ENCODE measurements at regions not wholly inside any gene's neighbourhood (a gene's known extent, or its start where the extent isn't known, plus 50 kb on each side); places are given as distances from the start of the nearest gene placed in this dataset.

DNA sequence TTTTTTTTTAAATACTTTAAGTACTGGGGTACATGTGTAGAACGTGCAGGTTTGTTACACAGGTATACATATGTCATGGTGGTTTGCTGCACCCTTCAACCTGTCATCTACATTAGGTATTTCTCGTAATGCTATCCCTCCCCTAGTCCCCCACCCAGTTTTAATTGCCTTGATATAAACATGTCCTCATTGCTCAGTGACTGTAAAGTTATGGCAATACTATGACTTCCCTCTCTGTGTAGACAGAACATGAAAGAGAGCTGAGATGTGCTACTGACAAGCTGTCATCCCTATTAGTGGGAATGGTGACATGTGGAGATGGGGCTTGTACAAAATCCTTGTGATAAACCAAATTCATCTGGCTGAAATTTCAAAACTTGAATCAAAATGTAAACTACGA lies 449.7 kb upstream of the TRIB2 start:
- DNase-seq: no peak

DNA sequence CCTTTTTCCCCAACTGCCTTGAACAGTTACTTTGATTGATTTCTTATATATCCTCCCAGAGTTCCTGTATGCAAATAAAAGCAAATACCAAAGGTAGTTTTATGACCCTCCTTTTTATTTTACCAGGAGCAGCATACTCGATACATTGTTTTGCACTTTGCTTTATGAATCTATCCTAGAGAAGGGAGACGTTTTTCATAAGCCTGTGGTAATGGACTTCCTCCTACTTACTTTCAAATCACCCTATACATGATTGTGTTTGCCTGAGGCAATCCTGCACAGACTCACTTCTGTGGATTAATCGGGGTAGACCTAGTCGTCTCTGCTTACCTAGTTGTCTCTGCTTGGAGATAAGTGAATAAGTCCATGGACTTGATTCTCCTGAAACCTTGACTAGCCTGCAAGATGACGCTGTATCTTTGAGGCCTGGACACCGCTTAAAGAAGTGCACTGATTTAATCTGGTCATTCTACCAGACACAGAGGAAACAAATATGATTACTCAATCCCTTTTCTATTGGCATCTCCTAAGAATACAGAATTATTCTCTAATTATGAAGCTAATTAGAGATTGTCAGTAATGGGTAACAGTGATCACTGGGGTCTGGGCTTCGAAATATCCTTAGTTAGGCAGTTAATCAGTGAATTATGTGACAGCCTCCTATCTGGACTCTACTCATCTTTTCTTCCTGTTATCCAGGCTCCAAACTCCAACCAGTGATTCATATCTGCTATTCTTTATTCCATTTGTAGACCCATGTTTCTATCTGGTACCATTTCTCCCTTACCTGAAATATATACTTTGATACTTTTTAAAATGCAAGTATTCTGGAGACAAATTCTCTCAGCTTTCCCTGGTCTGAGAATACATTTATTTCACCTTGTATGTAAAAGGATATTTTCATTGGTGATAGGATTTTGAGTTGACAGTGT lies 447.4 kb upstream of the TRIB2 start:
- DNase-seq: no peak

DNA sequence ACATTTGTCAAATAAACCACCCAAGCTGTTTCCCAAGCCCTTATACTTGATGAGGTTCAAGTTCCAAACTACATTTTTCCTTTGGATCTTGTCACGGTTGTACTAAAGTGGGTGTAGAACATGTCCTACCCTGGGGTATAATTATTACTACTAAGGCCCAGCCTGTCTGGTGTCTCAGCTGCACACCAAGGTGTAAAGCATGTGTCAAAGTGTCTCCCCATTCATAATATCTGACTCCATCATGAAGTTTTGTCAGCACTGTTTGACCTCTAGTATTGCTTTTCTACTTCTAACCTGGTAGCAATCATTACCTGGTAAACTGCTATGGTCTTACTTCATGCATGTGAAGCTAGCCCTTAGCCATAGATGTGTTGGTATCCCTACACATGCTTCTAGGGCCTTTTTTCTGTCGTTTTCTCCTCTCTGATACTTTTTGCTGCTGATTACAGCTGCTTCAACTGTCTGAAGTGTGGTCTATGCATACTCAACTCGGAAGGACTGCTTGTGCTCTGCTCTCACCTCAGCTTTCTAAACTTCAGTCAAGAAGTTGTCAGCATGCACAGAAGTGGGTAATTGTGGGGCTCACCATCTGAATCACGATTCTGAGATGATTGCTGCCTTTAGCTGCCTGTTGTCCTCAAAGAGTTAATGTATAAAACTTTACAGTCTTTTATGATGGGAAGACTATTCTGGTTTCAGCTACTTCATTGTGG lies 445.7 kb upstream of the TRIB2 start:
- no peak for DNase-seq

DNA sequence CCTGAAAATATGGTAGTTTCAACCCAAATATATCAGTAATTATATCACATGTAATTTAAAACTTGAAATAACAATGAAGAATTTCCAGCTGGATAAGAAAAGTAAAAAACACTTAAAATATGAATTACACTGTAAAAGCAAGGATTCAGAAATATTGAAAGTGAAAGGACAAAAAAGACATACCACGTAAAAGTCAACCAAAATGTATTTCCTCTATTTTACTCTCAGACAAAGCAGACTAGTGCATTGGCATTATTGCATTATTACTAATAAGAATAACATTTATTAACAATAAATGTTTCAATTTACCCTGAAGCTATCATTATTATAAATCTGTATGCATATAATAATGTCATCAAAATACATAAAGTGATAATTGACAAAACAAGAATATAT lies 445.1 kb upstream of the TRIB2 start:
- DNase-seq: no peak

DNA sequence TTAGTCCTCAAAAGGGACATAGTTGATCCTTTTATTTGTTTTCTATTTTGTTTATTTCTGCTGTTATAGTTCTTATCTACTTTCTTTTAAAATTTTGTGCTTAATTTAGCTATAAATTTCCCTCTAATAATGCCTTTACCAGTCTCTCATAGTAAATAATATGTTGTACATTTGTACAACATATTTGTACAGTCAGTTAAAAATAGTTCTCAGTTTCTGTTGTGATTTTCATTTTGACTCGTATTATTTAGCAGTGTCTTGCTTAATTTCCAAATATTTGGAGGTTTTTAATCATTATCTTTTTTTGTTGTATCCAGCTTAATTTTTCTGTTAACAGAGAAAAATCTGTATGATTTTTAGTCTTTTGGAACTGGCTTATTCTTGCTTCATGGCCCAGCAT lies 443.6 kb upstream of the TRIB2 start:
- DNase-seq: no peak

DNA sequence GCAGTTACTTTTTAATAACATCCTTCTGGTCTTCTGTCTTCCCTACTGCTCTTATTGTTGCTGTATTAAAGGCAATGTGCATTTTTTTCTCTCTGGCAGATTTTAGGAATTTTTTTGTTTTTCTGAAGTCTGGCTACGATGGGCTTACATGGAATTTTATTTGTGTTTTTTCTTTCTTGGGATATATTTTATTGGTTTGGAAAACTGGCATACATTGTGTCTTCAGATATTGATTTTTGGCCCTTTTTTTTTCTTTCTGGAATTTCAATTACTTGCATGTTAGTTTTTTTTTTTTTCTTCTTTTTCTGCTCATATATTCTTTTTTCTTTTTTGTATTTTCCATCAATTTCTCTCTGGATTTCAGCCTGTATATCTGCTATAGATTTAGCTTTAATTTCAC lies 442.1 kb upstream of the TRIB2 start:
- no peak for DNase-seq

DNA sequence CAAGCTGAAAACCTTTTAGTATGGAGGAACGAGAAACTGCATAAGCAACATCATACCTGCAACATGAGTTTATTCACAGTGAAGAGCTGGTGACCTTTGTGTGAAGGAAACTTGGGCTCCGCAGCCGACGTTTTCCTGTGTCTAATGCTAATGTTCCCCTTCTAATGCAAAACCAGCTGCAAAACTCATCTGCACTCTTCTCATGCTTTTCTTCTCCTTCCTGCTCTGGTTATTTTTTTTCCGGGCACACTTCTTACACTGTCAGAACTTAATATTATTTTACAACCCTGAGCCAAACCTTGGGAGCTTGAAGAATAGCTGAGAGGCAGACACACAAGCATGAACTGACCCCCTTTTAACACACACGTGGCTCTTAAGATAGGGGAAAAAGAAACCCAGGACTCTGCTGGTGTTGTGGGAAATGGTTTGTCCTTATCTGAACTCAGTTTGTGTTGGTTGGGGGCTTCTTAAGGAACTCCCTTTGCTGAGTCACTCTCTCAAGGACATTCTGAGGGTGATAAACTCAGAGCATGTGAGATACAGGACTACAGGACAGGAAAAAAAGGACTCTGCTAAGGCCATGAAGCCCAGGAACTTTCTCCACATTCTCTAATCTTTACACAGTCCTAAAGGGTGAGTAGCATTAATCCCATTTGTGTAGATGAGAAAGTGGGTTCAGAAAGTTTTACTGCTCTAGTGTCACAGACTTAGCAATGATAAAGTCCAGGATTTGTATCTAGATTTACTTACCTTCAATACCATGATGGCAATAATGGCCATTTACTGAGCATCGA lies 439.3 kb upstream of the TRIB2 start:
- DNase-seq: no peak

DNA sequence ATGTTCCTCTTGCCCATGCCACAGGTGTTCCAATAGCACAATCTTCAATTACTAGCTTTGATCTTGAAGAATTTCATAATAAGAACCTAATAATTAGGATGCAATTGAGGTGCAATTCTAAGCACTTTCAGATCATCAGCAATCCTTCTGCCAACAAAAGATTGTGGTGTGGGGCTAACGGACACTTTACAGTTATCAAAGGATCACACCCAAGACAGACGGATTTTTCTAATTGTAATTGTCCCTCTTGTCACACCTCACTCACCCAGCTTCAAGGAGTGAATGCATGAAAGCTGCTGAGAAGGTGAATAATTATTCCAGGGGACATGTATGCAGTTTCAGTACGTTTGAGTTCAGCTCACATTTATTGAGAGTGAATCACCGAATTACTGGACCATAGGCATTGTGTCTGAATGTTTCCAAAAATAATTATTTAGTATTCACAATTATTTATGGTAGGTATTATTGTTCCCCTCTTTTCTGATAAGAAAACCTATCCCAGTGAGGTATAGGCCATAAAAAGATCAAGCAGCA lies 438.5 kb upstream of the TRIB2 start:
- no peak for DNase-seq

DNA sequence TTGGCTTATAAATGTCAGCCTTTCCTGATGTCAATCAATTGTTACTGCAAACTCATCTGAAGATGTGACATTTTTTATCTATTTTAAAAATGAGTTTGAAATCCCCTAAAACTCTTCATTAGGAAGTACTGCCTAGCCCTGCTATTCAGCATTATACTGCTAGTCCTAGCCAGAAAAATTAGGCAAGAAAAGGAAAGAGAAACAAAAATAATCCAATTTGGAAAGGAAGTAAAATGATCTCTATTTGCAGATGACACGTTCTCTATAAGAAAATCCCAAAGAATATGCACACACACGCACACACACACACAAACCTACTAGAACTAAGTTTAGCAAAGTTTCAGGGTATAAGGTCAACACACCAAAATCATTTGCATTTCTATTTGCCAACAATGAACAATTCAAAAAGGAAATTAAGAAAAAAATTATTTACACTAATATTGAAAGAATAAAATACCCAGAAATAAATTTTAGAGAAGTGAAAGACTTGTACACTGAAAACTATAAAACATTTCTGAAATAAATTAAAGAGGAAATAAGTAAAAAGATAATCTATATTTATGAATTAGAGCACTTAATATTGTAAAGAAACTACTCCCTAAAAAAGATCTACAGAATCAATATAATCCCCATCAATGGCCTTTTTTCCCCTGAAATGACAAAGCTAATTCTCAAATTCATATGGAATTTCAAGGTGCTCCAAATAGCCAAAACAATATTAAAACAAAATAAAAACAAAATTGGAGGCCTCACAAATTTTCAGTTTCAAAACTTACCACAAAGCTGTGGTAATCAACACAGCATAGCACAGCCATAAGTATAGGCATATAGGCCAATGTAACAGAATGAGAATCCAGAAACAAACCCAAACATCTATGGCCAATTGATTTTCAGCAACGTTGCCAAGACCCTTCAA lies 433.7 kb upstream of the TRIB2 start:
- DNase-seq: no peak

DNA sequence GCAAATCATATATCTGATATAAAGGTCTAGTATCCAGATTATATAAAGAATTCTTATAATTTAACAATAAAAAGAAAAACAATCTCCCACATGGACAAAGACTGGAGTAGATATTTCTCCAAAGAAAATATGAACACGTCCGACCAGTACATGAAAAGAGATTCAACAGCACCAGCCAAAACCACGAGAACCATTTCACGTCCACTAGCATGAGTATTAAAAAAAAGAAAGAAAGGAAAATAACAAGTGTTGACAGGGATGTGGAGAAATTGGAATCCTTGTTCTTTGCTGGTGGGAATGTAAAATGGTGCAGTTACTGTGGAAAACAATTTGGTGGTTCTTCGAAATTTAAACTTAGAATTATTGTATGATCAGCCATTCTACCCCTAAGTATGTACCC lies 432.7 kb upstream of the TRIB2 start:
- DNase-seq: no peak

DNA sequence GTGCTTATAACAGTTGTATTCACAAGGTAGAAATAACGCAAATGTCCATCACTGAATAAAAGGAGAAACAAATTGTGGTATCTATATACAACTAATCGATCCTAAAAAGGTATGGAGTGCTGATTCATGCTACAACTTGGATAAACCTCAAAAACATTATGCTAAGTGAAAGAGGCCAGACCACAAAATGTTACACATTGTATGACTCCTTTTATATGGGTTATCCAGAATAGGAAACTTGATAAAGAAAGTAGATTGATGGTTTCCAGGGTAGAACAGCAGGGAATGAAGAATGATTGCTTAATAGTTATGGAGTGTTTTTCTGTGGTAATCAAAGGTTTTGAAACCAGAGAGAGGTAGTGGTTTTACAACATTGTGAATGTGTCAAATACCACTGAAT lies 432.2 kb upstream of the TRIB2 start:
- no peak for DNase-seq

DNA sequence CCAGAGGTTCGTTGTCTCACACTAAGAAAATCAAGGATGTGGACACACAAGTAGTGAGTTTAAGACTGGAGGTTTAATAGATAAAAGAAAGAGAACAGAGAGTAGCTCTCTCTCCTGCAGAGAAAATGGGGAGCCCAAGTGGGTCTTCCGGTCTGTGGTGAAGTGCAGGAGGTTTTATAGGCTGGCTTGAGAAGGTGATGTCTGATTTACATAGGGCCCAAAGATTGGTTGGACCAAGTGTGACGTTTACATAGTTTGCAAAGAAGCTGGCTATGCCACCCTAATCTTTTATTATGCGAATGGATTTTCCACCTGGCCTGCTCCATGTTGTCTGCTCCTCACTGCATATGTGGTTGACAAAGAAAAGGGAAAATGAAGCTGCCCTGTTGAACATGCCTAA lies 430.4 kb upstream of the TRIB2 start:
- DNase-seq: no peak

DNA sequence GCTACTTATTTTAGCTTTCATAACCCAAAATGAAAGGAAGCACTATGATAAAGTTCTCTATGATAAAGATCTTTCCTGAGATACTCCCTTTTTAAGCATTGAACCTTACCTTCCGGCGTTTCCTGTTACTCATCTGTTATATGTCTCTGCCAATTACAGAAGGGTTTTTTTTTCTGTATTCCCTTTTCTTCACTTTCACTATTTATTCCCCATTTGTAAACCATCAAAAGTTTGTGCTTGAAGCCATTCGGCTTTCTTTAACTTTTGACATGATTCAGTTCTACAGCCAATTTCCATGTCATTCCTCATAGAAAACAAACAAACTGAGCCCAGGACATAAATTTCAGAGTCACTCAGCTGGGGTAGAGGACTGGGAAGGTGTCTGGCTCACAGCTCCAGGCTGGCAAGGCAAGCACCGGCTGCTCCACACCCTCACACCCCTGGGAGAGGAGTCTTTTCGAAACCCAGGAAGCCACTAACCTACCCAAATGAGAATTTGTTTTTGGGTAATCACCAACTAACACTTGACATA lies 429.4 kb upstream of the TRIB2 start:
- DNase-seq: no peak

DNA sequence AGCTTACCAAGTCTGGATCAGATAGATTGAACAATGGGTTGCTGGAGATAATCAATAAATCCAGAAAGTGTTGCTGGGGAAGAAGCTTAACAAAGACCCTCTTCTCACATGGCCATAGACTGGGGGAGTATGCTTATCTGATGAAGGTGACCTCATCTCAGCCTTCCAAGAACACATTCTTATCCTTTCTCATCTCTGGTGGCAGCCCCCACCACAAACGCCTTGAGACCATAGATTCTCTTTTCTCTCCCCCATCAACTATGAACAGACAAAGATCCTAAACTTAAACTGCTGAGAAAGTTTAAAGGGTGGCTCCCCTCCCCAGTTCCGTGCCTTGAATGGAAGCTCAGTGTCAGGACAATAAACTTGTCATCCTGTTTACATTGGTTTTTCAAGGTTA lies 428.7 kb upstream of the TRIB2 start:
- DNase-seq: no peak

DNA sequence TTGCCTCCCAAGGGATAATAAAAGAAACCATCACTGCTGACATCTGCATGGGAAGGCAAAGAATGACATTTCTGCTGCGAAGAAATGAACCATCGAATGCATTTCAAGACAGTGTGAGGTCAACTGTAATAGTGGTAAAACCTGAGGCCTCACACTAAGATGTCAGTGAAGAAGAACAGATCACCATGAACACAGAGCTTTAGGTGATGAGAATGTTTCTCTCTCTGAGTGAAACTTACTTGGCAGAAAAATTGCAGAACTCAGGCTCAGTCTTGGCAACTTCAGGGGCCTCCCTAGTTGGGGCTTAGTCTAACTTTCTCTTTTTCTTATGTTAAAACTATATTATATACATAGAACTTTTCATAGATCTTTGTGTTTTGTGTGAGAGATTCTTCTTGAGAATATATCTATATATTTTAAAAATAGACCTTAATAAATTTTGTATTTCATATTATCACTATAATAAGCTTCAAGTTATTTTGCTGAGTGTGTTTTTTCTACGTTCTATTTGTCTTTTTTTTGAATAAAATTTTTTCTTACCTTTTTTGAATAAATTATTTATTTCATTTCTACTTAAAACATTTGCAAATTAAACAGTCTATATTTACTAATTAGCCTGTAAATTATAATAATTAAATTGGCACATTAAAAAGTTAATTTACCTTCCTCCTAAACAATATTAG lies 427.5 kb upstream of the TRIB2 start:
- no peak for DNase-seq

DNA sequence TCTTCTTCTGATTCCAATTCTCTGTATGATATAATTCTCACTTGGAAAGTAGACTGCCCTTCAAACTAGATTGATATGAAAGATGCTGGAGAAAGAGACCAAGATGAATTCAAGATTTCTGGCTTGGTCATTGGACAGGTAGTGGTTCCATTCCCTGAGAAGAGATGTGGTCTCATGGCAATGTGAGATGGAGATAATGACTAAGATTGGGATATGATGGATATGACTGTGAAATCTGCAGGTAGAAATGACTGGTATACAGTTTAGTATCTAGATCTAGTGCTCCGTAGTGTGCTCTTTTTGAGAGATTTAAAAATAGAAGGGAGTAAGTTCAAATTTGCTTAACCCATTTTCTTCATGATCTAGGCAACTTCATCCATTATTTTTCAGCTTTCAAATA lies 425.4 kb upstream of the TRIB2 start:
- no peak for DNase-seq

DNA sequence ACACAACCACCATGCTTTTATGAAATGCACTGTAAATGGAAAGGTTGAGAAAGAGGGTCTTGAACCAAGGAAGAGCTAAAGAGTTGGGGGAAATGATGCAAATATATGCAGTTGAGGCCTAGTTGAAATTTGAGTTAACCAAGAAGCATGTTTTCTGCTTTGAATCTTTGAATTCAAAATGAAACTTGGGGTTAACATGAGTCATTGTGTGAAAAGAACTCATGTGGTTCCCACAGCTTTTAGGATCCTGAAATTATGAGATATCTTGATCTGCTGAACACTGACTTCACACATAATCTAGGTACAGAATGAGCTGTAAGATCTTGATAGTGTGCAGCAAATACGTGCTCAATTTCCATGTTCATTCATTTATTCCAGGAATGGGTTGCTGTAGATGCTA lies 422.9 kb upstream of the TRIB2 start:
- no peak for DNase-seq

DNA sequence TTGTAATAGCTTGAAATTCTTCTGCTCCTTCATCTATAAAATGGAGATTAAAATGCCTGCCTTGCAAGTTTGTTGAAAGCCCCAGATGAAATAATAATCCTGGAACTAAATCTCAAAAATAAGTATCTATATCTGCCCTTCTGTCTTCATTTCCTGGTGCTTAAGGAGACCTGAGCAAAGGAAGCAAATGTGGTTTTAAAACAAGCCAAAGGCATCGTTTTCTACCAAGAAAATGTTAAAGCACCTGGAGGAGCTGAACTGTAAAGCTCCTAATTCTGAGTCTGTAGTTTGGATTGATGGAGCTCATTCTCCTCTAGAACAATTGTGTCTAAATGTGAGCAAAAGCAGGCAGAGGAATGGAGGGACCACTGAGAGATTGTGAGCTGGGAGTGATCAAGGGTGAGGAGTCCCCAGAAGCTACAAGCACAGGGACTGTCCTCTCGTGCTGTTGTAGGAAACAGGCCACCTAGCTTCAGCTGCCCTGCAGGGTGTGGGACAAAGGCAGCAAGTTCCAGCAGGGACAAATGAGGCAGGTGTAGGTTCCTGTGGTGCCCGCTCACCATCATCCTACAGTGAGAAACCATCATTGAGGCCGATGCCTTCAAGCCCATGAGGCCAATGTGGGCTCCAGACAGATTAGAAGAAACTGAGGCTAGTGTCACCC lies 420.7 kb upstream of the TRIB2 start:
- DNase-seq: no peak

DNA sequence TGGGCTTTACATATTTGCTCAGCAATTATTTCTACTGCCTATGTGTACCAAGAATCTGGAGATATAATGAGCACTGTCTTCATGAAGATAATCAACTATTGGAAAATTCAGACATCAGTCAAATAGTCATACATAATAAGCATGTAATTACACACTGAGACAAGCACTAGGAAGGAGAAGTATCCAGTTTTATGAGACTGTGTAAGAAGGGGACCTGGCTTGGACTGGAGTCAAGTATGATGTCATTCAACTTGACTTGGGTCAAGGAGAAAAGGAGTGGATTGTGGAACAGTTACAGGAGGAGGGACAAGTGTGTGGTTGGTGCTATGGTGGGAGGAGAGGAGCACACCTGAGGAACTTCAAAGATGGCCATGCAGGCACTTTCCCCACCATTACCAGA lies 419.8 kb upstream of the TRIB2 start:
- DNase-seq: no peak

DNA sequence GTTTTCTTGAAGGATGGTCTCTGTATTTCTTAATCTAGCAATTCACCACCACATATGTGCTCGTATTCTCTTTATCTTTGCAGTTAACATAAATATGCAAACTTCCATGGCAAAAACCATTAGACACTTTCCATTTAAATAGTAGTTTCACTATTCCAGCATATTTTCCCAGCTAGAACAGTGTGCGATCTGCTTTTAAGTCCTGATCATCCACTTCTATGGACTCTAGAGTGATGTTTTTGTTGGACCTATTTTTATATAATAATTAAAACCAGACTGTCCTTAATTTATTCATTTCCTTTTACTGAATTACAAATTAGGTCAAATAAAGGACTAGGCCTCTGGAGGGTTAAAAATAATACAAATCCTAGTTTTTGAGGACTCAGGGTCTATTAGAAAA lies 418.4 kb upstream of the TRIB2 start:
- DNase-seq: no peak

DNA sequence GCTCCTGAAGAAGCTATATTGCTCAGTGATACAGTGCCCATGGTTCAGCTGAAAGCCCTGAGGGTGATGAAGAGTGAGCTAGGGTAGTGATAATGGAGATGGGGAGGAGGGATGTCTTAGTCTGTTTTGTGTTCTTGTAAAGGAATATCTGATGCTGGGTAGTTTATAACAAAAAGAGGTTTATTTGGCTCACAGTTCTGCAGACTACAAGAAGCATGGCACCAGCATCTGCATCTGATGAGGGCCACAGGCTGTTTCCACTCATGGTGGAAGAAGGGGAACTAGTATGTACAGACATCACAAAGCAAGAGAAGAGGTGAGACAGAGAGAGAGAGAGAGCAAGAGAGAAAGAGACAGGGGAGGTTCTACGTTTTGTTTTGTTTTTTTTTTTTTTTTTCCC lies 417.3 kb upstream of the TRIB2 start:
- no peak for DNase-seq
